ENCODE measurements at regions not wholly inside any gene's neighbourhood (a gene's known extent, or its start where the extent isn't known, plus 50 kb on each side); places are given as distances from the start of the nearest gene placed in this dataset.

DNA sequence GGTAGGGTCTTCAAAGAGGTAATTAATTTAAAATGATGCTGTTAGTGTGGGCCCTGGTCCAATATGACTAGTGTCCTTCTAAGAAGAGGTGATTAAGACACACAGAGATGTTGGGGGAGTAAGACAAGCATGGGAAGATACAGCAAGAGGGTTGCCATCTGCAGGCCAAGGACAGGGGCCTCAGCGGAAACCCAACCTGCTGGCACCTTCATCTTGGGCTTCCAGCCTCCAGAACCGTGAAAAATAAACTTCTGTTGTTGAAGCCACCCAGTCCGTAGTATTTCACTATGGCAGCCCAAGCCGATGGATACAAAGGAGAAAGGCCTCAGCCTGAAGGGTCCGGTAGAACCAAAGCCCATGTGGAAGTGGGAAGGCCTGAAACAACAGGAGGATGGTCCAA, 161.7 kb upstream of the UBE2E1 start:
- H3K27ac ChIP-seq (ENCODE audit: low read length), result no peak overlapping the region
- no peaks in the 10 kb centered on the region for H3K9me3 ChIP-seq (ENCODE audit: low read length)
- H3K27me3 ChIP-seq (ENCODE audit: insufficient read depth, low read depth, low read length), result no peaks in the 10 kb centered on the region
- no peak overlapping the region for H2AFZ ChIP-seq (ENCODE audit: low read depth, low read length)
- H3K79me2 ChIP-seq (replicated peaks; ENCODE audit: insufficient read depth, low read length), result no peaks in the 10 kb centered on the region
- H3K4me3 ChIP-seq (ENCODE audit: low read length), result no peak overlapping the region
- H3K9ac ChIP-seq (ENCODE audit: low read length), result no peak overlapping the region
- no peaks in the 10 kb centered on the region for H3F3A ChIP-seq (ENCODE audit: insufficient read depth, low read length, poor library complexity, severe bottlenecking)
- H3K36me3 ChIP-seq (ENCODE audit: insufficient read depth, low read length), result no peaks in the 10 kb centered on the region
- H4K20me1 ChIP-seq (ENCODE audit: insufficient read depth), result no peaks in the 10 kb centered on the region
- TF ChIP-seq EP300 (conservative IDR thresholded peaks at IDR 0.05; ENCODE audit: poor library complexity, severe bottlenecking) (no peak), TAF1 (IDR thresholded peaks at IDR 0.05; ENCODE audit: low read depth) (no peak), MXI1 (conservative IDR thresholded peaks at IDR 0.05; ENCODE audit: poor library complexity, severe bottlenecking) (no peak), RAD21 (conservative IDR thresholded peaks at IDR 0.05) (no peak), POLR2AphosphoS5 (IDR thresholded peaks at IDR 0.05) (no peak), EZH2 (IDR thresholded peaks at IDR 0.05; ENCODE audit: borderline replicate concordance, insufficient read depth, low read length, poor library complexity, severe bottlenecking) (no peak), SMC3 (conservative IDR thresholded peaks at IDR 0.05; ENCODE audit: poor library complexity) (no peak)
- TF ChIP-seq, protein P1, sequence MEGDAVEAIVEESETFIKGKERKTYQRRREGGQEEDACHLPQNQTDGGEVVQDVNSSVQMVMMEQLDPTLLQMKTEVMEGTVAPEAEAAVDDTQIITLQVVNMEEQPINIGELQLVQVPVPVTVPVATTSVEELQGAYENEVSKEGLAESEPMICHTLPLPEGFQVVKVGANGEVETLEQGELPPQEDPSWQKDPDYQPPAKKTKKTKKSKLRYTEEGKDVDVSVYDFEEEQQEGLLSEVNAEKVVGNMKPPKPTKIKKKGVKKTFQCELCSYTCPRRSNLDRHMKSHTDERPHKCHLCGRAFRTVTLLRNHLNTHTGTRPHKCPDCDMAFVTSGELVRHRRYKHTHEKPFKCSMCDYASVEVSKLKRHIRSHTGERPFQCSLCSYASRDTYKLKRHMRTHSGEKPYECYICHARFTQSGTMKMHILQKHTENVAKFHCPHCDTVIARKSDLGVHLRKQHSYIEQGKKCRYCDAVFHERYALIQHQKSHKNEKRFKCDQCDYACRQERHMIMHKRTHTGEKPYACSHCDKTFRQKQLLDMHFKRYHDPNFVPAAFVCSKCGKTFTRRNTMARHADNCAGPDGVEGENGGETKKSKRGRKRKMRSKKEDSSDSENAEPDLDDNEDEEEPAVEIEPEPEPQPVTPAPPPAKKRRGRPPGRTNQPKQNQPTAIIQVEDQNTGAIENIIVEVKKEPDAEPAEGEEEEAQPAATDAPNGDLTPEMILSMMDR (IDR thresholded peaks at IDR 0.05; ENCODE audit: poor library complexity, severe bottlenecking), result no peak
- TF ChIP-seq, protein P2, sequence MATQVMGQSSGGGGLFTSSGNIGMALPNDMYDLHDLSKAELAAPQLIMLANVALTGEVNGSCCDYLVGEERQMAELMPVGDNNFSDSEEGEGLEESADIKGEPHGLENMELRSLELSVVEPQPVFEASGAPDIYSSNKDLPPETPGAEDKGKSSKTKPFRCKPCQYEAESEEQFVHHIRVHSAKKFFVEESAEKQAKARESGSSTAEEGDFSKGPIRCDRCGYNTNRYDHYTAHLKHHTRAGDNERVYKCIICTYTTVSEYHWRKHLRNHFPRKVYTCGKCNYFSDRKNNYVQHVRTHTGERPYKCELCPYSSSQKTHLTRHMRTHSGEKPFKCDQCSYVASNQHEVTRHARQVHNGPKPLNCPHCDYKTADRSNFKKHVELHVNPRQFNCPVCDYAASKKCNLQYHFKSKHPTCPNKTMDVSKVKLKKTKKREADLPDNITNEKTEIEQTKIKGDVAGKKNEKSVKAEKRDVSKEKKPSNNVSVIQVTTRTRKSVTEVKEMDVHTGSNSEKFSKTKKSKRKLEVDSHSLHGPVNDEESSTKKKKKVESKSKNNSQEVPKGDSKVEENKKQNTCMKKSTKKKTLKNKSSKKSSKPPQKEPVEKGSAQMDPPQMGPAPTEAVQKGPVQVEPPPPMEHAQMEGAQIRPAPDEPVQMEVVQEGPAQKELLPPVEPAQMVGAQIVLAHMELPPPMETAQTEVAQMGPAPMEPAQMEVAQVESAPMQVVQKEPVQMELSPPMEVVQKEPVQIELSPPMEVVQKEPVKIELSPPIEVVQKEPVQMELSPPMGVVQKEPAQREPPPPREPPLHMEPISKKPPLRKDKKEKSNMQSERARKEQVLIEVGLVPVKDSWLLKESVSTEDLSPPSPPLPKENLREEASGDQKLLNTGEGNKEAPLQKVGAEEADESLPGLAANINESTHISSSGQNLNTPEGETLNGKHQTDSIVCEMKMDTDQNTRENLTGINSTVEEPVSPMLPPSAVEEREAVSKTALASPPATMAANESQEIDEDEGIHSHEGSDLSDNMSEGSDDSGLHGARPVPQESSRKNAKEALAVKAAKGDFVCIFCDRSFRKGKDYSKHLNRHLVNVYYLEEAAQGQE (IDR thresholded peaks at IDR 0.05; ENCODE audit: borderline replicate concordance), result no peak
- H3K9me2 ChIP-seq (ENCODE audit: insufficient read depth, low read length), result no peaks in the 10 kb centered on the region
- no peak overlapping the region for H3K4me2 ChIP-seq (ENCODE audit: low read length)

DNA sequence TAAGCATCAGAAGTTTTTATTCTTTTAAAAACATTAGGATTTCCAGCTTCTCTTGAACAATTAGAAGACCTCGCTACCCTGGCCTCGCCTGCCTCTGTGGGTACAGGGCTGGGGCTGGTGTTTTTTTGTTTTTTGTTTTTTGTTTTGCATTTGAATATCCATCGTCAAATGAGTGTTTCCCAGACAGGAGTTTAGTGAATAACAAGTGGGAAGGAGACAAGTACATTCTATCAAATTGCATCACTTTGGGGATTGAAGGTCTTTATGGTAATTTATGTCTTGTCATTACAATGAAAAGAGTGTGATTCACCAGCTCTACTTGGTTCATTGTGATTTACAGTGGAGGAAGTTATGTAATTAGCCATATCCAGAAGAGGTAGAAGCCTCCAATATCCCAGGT, 161.1 kb upstream of the UBE2E1 start:
- no peaks in the 10 kb centered on the region for H3K9me2 ChIP-seq (ENCODE audit: insufficient read depth, low read length)
- TF ChIP-seq POLR2AphosphoS5 (IDR thresholded peaks at IDR 0.05), result no peak
- H2AFZ ChIP-seq (ENCODE audit: low read depth, low read length), result no peak overlapping the region
- H3K27me3 ChIP-seq (ENCODE audit: insufficient read depth, low read depth, low read length), result no peaks in the 10 kb centered on the region
- no peaks in the 10 kb centered on the region for H4K20me1 ChIP-seq (ENCODE audit: insufficient read depth)
- H3K27ac ChIP-seq (ENCODE audit: low read length), result no peak overlapping the region
- no peak overlapping the region for H3K4me3 ChIP-seq (ENCODE audit: low read length)
- no peak overlapping the region for H3K4me2 ChIP-seq (ENCODE audit: low read length)
- no peak overlapping the region for H3K9ac ChIP-seq (ENCODE audit: low read length)
- no peaks in the 10 kb centered on the region for H3F3A ChIP-seq (ENCODE audit: insufficient read depth, low read length, poor library complexity, severe bottlenecking)
- H3K36me3 ChIP-seq (ENCODE audit: insufficient read depth, low read length), result no peaks in the 10 kb centered on the region
- no peaks in the 10 kb centered on the region for H3K9me3 ChIP-seq (ENCODE audit: low read length)
- no peaks in the 10 kb centered on the region for H3K79me2 ChIP-seq (replicated peaks; ENCODE audit: insufficient read depth, low read length)

Measured in neural cell (in vitro differentiated cells).